Activated gamma-delta T cell treated with Interleukin-2 at 50 U/mL for 16 hours (primary cell): ENCODE measurements at regions not wholly inside any gene's neighbourhood (a gene's known extent, or its start where the extent isn't known, plus 50 kb on each side); places are given as distances from the start of the nearest gene placed in this dataset.

Experiments
- DNase-seq: peaks from one replicate; pipeline ENCODE4 v3.0.0-alpha.2; 2020

GRCh38 chr6:41451515-41452163 lies 94.5 kb upstream of the FOXP4 start:
- DNase-seq: no peak

DNA sequence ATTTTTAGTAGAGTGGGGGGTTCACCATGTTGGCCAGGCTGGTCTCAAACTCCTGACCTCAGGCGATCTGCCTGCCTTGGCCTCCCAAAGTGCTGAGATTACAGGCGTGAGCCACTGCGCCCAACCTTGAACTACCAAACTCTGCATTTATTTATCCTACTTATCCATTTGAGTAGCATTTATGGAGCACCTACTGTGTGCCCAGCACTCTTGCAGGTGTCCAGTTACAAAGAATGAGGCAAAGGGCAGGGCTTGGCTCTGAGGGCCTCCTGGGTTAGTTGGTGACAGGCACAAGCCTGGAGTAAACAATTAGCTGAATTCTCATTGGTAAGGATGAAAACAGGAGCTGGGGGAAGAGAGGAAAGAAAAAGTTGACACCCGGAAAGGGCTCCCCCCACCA lies 93.4 kb upstream of the FOXP4 start:
- no peak for DNase-seq

GRCh38 chr6:41453244-41453643 lies 92.9 kb upstream of the FOXP4 start:
- no peak for DNase-seq

GRCh38 chr6:41454189-41454789 lies 91.9 kb upstream of the FOXP4 start:
- DNase-seq: no peak

DNA sequence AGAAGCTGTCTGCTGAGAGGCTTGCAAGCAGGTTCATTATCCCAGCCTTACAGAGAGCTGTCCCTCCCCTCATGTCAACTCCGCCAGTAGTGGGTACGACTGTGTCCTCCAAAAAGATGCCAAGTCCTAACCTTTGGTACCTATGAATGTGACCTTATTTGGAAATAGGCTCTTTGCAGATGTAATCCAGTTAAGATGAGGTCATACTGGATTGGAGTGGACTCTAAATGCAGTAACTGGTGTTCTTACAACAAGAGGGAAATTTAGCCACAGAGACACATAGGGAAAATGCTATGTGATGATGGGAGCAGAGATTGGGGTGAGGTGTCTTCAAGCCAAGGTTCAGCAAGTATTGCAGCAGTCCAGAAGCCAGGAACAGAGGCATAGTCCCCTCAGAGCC lies 90.8 kb upstream of the FOXP4 start:
- no peak for DNase-seq

DNA sequence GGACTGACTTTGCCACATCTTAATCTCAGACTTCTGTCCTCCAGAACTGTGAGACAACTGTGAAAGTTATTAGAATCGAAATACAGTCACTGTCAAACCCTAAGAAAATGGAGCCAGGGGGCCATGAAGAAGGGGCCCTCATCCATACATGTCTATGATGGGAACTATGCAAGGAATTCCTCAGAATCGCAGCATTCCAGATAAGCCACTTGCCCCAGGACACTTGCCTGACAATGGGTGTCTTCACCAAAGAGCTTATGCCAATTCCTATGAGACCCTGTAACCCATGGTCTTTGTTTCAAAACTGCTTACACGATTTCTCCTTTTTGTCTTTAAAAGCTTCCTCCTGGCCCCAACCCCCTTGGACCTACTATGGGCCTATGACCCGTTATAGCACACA lies 90.4 kb upstream of the FOXP4 start:
- no peak for DNase-seq

DNA sequence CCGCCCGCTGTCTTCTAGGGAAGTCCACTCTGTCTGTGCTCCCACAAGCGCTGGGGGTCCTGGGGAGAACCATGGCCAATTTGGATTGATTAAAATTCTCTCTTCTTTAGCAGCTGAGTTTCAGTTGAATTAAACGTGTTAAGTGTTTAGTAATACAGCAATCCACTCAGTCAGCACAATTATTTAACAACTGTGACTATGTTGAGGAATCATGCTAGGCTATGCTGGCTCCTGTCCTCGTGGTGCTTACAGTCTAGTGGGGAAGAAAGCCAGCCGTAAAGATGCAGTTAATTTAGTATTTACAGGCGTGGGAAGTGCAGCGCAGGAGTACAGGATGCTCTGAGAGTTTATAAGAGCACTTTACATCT lies 88.9 kb upstream of the FOXP4 start:
- no peak for DNase-seq

DNA sequence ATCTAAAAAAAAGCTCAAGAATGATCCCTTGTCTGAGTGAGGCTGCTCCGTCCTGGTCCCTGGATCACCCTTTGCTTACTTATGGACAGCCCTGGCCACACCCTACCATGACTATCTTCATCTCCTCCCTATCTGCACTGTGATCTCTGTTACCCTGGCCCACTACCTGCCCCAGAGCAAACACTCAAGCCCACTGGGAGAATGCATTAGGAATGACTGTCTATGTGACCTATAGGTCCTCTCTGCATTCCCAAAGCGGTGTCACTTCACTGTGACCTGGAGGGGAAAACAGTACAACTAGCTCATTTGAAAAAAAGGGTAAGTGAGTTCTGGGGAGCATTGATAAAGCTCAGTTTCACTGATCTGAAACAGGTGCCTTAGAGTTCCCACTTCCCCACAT lies 86.4 kb upstream of the FOXP4 start:
- DNase-seq: no peak

DNA sequence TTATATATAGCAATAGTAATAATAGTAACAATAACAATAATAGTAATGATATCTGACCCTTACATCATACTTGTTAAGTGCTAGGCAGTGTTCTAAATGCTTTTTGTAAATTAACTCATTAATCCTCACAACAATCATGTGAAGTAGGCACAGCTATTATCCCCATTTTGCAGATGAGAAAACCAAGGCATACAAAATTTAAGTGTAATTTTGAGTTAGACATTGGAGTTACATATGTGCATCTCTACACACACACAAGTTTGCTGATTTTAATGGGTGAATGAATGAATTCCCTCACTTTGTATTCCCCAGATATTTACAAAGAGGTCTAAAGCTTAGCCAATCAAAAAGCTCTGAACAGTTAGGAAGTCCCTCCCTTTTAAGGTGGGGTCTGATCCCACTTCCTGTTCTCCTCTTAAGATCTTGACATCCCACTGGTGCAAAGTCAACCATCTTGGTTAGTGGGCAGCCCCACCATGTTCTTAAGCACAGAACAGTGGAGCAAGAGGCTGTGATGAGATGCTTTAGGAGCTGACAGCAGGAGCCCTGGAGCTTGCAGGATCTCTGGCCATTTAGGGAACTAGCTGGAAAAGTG lies 85.3 kb upstream of the FOXP4 start:
- no peak for DNase-seq

- no peak for DNase-seq
Observed at GRCh38 chr6:41462033-41462432, 84.1 kb upstream of the FOXP4 start.

- DNase-seq: no peak
Observed at GRCh38 chr6:41463062-41463930, 82.9 kb upstream of the FOXP4 start.

DNA sequence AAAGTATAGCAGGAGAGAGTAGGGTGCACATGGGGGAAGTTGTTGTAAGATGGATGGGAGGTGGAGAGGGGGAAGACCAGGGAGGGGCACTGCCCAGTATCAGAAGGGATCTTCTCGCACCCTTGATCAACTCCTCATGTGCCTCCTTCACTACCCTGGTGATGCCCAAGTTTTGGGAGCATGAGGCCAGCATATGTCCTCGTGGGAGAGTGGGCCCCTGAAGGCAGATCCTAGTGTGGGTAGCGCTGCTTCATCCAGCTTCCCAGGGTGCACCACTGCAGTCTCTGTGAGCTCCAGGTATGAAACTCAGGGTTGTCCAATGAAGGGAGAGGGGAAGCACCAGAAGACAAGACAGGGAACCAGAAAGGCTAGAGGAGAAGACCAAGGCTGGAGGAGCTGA lies 82.2 kb upstream of the FOXP4 start:
- DNase-seq: no peak

GRCh38 chr6:41464481-41464880 lies 81.7 kb upstream of the FOXP4 start:
- DNase-seq: no peak

DNA sequence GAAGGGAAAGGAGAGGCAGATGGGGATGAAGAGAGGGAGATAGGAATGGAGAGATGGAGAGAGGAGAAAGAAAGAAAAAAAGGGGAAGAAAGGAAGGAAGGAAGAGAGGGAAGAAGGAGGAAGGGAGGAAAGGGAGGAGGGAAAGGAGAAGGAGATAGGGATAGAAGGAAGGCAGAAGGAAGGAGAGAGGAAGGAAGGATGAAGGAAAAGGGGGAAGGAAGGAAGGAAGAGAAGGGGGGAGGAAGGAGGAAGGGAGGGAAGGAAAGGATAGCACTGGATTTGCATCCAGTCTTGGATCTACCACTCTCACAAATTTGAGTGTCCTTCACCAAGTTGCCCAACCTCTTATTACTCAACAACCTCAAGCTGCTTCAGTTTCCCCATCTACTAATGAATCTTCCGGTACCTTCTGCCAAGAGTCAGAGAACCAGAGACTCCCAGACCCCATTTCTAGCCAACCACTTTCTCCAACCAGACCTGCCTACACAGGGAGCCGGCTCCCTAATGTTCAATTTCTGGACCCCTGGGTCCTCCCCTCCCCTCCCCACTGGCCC lies 79.7 kb upstream of the FOXP4 start:
- DNase-seq: no peak

- DNase-seq: no peak
Observed at GRCh38 chr6:41467061-41467460, 79.1 kb upstream of the FOXP4 start.

DNA sequence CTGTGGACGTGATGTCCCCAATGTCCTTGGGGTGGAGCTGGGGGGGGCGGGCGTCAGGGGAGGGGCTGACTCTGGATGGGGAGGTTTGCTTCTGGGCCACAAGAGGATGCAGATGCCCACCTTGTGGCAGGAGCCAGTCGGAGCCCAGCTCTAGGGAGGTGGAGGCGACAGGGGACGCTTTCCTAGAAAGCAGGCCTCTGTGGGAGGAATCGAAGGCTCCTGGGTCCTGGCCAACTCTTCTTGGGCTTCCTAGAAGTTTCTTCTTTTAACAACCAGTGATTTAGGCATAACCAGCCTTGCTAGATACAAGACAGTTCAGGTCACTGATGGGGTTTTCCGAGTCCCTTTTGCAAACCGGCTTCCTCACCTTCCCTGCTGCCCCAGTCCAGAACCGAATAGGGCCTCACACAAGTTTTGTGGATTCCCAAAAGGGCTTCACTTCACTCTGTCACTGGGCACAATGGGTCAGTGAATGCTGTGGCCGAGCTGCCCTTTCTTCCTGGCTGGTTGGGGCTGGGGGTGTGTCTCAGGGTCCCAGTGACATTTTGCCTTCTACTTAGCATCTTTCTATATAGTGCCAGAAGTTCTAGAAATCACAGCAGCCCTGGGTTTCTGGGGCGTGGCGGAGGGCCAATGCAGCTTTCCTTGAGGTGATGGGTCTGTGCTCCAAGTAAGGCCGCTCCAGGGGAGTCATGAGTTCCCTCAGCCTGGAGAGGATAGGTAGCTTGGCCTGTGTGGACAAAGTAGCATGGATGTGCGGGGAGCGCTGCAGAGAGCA lies 78.4 kb upstream of the FOXP4 start:
- DNase-seq: no peak

DNA sequence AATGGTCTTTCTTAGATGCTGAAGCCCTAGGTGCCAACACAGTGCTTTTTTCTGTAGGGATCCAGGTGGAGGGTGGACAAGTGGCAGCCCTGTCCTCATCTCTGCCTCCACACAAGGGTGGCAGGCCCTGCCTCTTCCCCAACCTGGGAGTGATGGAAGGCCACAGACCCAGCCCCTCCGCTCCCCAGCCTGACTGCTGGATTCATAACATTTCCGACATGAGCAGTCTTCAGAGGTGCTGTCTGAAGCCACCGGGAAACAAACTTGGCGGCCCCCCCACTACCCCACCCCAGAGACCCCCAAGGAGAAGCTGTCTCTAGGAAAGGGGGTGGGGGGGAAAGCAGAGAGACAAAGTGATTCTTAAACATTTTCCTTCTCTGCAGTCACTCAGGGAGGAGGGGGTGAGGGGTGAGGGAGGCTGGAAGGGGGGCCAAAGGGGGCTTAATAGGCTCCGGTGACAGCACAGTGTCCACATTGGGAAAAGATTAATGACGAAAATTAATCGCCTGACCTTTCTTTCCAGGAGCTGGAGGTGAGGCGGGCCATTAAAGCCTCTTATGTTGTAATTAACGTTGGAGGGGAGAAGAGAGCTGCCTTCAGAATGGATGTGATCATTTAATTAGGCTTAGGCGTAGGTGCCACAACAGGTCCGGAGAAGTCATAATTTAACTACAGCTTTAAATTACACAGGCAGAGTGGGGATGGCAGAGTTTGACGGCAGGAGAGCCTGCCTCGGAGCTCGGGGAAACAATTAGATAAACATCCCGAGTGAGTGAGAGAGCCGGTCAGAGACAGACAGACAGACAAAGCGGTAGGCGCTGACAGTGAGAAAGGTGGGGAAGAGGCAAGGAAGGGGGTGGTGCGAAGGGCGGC lies 76.8 kb upstream of the FOXP4 start:
- DNase-seq: no peak

DNA sequence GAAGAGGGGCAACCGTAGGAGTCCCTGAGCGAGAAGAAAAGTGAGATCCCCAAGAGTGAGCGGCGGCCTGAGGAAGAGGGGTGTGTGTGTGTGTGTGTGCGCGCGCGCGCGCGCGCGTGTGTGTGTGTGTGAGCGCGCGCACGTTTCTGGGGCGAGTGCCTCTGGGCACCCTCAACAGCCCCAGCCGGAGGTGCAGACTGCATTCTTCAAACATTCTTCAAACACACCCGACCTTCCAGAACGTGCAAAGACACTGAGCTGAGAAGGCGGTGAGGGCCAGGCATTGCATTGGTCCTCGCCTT lies 76.2 kb upstream of the FOXP4 start:
- DNase-seq: no peak

DNA sequence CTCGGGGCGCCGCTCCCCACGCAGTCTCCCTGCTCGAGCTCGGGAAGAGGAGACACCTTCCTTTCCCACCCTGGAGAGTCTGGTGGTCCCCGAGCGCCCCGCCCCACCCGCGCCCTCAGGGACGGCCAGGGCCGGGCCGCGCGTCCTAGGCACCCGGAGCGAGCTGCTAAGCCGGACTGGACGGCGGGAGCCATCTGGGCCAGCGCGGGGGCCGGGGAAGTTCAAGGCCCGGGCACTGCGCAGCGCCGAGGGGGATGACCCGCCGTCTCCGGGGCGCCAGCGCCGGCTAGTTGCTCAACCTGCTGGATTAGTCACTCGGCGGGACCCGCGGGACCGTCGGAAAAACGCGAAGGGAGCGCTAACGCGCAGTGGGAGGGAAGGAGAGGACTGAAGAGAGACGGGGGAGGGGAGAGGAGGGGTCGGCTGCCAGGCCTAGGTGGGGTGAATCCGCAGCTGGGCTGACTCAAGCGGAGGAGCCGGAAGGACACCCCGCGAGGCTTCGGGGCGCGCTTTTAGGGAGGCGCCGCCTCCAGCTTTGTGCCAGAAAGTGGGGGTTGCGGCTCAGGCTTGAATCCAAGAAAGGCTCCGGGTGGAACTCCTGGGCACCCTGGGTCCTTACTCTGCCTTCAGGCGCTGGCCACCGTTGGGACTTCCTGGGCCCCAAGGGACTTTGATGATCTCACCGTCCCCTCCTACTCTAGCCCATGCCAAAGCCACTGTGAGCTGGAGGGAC lies 75.7 kb upstream of the FOXP4 start:
- DNase-seq: no peak

GRCh38 chr6:41471064-41471895 lies 74.9 kb upstream of the FOXP4 start:
- DNase-seq: no peak
